DMS53 treated with DMSO at 0.1 percent for 48 hours (cell line): ENCODE measurements at regions not wholly inside any gene's neighbourhood (a gene's known extent, or its start where the extent isn't known, plus 50 kb on each side); places are given as distances from the start of the nearest gene placed in this dataset.
"Not testable (repeated sequence)": the region's sequence is repeated elsewhere in the genome, so short reads cannot be mapped to it uniquely, and the experiment has no call there.

Source experiments
- DNase-seq: peaks from one replicate; lab custom pipeline; 2025; ENCODE audit not compliant: unreplicated experiment; lab: John Stamatoyannopoulos, UW

GRCh38 chr12:74071182-74071581, 466.5 kb upstream of the ATXN7L3B start:
- DNase-seq = no peak

- no peak for DNase-seq
These were observed 460.7 kb upstream of the ATXN7L3B start for GRCh38 chr12:74076918-74077317.

- DNase-seq = peak; percentile 12
These were observed 432.2 kb upstream of the ATXN7L3B start for GRCh38 chr12:74105434-74105833.

GRCh38 chr12:74108729-74109128, 428.9 kb upstream of the ATXN7L3B start:
- DNase-seq = no peak

- peak; percentile 86 for DNase-seq
These were observed 425.8 kb upstream of the ATXN7L3B start for GRCh38 chr12:74111688-74112360.

- no peak for DNase-seq
These were observed 417.7 kb upstream of the ATXN7L3B start for GRCh38 chr12:74119811-74120362.

- no peak for DNase-seq
These were observed 417.0 kb upstream of the ATXN7L3B start for GRCh38 chr12:74120644-74121043.

- DNase-seq = no peak
These were observed 407.9 kb upstream of the ATXN7L3B start for GRCh38 chr12:74129702-74130101.

- DNase-seq = no peak
These were observed 393.2 kb upstream of the ATXN7L3B start for GRCh38 chr12:74144396-74144795.

GRCh38 chr12:74145328-74145727, 392.3 kb upstream of the ATXN7L3B start:
- DNase-seq = no peak

- DNase-seq = no peak
These were observed 388.8 kb upstream of the ATXN7L3B start for GRCh38 chr12:74148849-74149248.

GRCh38 chr12:74152370-74152769, 385.3 kb upstream of the ATXN7L3B start:
- DNase-seq = no peak

- DNase-seq = no peak
These were observed 371.5 kb upstream of the ATXN7L3B start for GRCh38 chr12:74166096-74166495.

GRCh38 chr12:74169607-74170006, 368.0 kb upstream of the ATXN7L3B start:
- no peak for DNase-seq

GRCh38 chr12:74170645-74171477, 366.8 kb upstream of the ATXN7L3B start:
- no peak for DNase-seq

- no peak for DNase-seq
These were observed 366.1 kb upstream of the ATXN7L3B start for GRCh38 chr12:74171478-74171909.

GRCh38 chr12:74174961-74175360, 362.7 kb upstream of the ATXN7L3B start:
- not testable (repeated sequence) for DNase-seq

GRCh38 chr12:74185360-74185759, 352.3 kb upstream of the ATXN7L3B start:
- no peak for DNase-seq

- no peak for DNase-seq
These were observed 344.4 kb upstream of the ATXN7L3B start for GRCh38 chr12:74193191-74193590.

- no peak for DNase-seq
These were observed 333.4 kb upstream of the ATXN7L3B start for GRCh38 chr12:74204236-74204635.

- no peak for DNase-seq
These were observed 309.6 kb upstream of the ATXN7L3B start for GRCh38 chr12:74227846-74228545.
